Fibroblast of lung (primary cell): ENCODE measurements at regions not wholly inside any gene's neighbourhood (a gene's known extent, or its start where the extent isn't known, plus 50 kb on each side); places are given as distances from the start of the nearest gene placed in this dataset.

Experiments used
- CTCF ChIP-seq, 2 donors: IDR thresholded peaks in 1 of 2; conservative IDR thresholded peaks in 1 of 2; 1 replicate in 1 of 2; 2 replicates in 1 of 2; pipeline ENCODE4 v1.5.1; 2011 to 2012; ENCODE audit warnings: low read length in 2 of 2, control low read depth in 1 of 2, inconsistent platforms in 1 of 2, low read depth in 1 of 2, mild to moderate bottlenecking in 1 of 2
- EZH2 ChIP-seq: IDR thresholded peaks from 2 replicates; pipeline ENCODE4 v1.5.1; 2012; ENCODE audit warnings: low read length, control low read depth, mild to moderate bottlenecking; ENCODE audit errors: missing control alignments

- no peak for TF ChIP-seq CTCF (conservative IDR thresholded peaks at IDR 0.05 in 1 of 2, IDR thresholded peaks at IDR 0.05 in 1 of 2; ENCODE audit: low read depth in 1 of 2, low read length in 2 of 2)
- no peak for TF ChIP-seq EZH2
Measured at GRCh38 chr4:14608630-14609029, 393.7 kb upstream of the CPEB2 start.
